Esophagus muscularis mucosa (tissue), 4 donors: ENCODE measurements at regions not wholly inside any gene's neighbourhood (a gene's known extent, or its start where the extent isn't known, plus 50 kb on each side); places are given as distances from the start of the nearest gene placed in this dataset.

ENCODE experiments used
- DNase-seq: peaks from one replicate; pipeline ENCODE4 v3.0.0-alpha.2; 2017; ENCODE audit errors: extremely low spot score
- H3K27ac ChIP-seq, 4 donors: fragments of 200-600 bp; sonication (generic); replicated peaks in 1 of 4; 1 replicate in 3 of 4; 2 replicates in 1 of 4; pipeline ENCODE4 v1.5.1; 2016 to 2019; ENCODE audit warnings: mild to moderate bottlenecking in 1 of 4
- H3K27me3 ChIP-seq, 4 donors: fragments of 200-600 bp; sonication (generic); one replicate each; pipeline versions ENCODE4 v1.5.1 to v1.6.0; 2016 to 2019
- H3K36me3 ChIP-seq, 4 donors: fragments of 200-600 bp; sonication (generic); one replicate each; pipeline ENCODE4 v1.5.1; 2016 to 2019
- H3K4me1 ChIP-seq, 4 donors: fragments of 200-600 bp; sonication (generic); one replicate each; pipeline ENCODE4 v1.5.1; 2016 to 2019
- H3K4me3 ChIP-seq, 4 donors: fragments of 200-600 bp; sonication (generic); 1 replicate in 2 of 4; 2 replicates in 2 of 4; pipeline ENCODE4 v1.5.1; 2016 to 2019; ENCODE audit warnings: mild to moderate bottlenecking in 4 of 4, moderate library complexity in 1 of 4
- H3K9me3 ChIP-seq, 4 donors: fragments of 200-600 bp; sonication (generic); 1 replicate in 3 of 4; 2 replicates in 1 of 4; pipeline ENCODE4 v1.5.1; 2016 to 2019
- EP300 ChIP-seq: sonication (generic); formaldehyde crosslinking; IDR thresholded peaks from one replicate; pipeline ENCODE4 v1.6.1; 2017; ENCODE audit warnings: antibody characterized with exemption
- POLR2A ChIP-seq: fragments of 450-650 bp; IDR thresholded peaks from one replicate; pipeline ENCODE4 v1.6.1; 2017; ENCODE audit warnings: antibody characterized with exemption, moderate library complexity, mild to moderate bottlenecking, low read depth
- POLR2AphosphoS5 ChIP-seq, 2 donors: sonication (generic); formaldehyde crosslinking; IDR thresholded peaks; one replicate each; pipeline ENCODE4 v1.6.1; 2017; ENCODE audit warnings: antibody characterized with exemption in 2 of 2
- WGBS: methylation state at CpG from one replicate; pipeline ENCODE4 v1.1.5; 2018; 5-methylcytosine and 5-hydroxymethylcytosine counted together
- intact Hi-C: fragments of 100-400 bp; cut with DNase I; formaldehyde crosslinking; loops from one replicate; pipeline ENCODE4 v1.15.1; 2023
- TF ChIP-seq, protein P1 (sequence below), 3 experiments: fragments of 200-600 bp in 2 of 3; fragments of 450-650 bp in 1 of 3; sonication (generic) in 2 of 3; IDR thresholded peaks; one replicate each; pipeline ENCODE4 v1.5.1; 2017 to 2019; ENCODE audit warnings: antibody characterized with exemption in 3 of 3, mild to moderate bottlenecking in 2 of 3, moderate library complexity in 1 of 3

DNA sequence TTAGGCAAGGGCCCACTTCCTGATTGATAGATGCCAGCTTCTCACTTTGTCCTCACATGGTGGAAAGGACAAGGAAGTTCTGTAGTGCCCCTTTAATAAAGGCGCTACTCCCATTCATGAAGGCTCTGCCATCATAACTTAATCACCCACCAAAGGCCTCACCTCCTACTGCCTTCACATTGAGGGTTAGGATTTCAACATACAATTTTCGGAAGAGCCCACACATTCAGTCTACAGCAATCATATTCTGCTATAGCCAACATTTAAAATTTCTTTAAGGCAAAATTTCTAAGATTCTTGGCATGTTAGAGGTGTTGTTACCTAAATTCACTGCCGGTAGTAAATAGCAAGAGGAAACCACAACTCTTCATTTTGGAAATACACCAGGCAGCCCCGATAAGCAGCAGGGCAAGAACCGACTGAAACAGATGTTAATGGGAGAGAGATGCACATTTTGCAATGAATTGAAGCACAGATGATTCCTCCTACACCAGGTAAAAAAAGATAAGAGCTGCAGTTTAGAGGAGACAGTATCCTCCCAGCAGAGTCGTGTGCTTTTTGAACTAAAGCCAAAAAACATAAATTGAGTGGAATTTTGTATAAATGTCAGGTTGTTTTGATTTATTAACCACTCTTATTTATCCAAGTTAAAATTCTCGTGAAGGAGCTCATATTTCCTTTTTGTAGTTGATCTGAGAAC is 594.9 kb downstream of the KCTD8 start:
- no peaks in the 10 kb centered on the region for H3K27me3 ChIP-seq
- no peaks in the 10 kb centered on the region for H3K9me3 ChIP-seq
- H3K4me3 ChIP-seq, result no peak overlapping the region
- H3K27ac ChIP-seq, result no peak overlapping the region
- no peaks in the 10 kb centered on the region for H3K4me1 ChIP-seq
- no peaks in the 10 kb centered on the region for H3K36me3 ChIP-seq
- intact Hi-C loops, result no loop called here
- no peak for TF ChIP-seq POLR2AphosphoS5 (IDR thresholded peaks at IDR 0.05)
- TF ChIP-seq, protein P1, sequence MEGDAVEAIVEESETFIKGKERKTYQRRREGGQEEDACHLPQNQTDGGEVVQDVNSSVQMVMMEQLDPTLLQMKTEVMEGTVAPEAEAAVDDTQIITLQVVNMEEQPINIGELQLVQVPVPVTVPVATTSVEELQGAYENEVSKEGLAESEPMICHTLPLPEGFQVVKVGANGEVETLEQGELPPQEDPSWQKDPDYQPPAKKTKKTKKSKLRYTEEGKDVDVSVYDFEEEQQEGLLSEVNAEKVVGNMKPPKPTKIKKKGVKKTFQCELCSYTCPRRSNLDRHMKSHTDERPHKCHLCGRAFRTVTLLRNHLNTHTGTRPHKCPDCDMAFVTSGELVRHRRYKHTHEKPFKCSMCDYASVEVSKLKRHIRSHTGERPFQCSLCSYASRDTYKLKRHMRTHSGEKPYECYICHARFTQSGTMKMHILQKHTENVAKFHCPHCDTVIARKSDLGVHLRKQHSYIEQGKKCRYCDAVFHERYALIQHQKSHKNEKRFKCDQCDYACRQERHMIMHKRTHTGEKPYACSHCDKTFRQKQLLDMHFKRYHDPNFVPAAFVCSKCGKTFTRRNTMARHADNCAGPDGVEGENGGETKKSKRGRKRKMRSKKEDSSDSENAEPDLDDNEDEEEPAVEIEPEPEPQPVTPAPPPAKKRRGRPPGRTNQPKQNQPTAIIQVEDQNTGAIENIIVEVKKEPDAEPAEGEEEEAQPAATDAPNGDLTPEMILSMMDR (IDR thresholded peaks at IDR 0.05), result no peak
- no peak for TF ChIP-seq EP300
- no peak for TF ChIP-seq POLR2A
- 47% methylated on average over 7 of the region's 7 CpGs for WGBS
- no peak for DNase-seq

DNA sequence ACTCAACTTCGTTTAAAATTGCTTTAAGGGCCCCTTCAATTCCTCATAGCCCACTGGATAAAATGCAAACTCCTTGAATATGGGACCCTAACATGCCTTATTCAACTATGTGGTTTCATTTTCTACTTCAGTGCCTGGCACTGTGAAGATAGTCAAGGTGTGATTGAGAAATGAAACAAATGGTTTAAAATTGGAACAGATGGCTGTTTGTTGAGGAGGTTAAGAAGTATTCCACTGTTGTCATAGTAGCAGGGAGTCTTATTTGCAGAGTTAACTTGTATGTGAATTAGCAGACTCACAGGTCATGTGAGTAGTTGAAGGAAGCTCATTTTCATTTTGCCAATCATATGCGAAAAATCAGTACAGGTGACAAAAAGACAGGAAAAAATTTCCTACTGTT is 593.3 kb downstream of the KCTD8 start:
- intact Hi-C loops, result no loop called here
- H3K4me1 ChIP-seq, result no peaks in the 10 kb centered on the region
- 78% methylated on average over 2 of the region's 2 CpGs for WGBS
- no peak overlapping the region for H3K4me3 ChIP-seq
- TF ChIP-seq POLR2A, result no peak
- TF ChIP-seq, protein P1 (IDR thresholded peaks at IDR 0.05), result no peak
- TF ChIP-seq POLR2AphosphoS5 (IDR thresholded peaks at IDR 0.05), result no peak
- no peak for TF ChIP-seq EP300
- no peaks in the 10 kb centered on the region for H3K27me3 ChIP-seq
- H3K27ac ChIP-seq, result no peak overlapping the region
- H3K9me3 ChIP-seq, result no peaks in the 10 kb centered on the region
- DNase-seq, result no peak
- H3K36me3 ChIP-seq, result no peaks in the 10 kb centered on the region

- Histone ChIP-seq H3K4me3 (no peak overlapping the region), H3K27me3 (no peaks in the 10 kb centered on the region), H3K36me3 (no peaks in the 10 kb centered on the region), H3K4me1 (no peaks in the 10 kb centered on the region), H3K9me3 (no peaks in the 10 kb centered on the region), H3K27ac (no peak overlapping the region)
- no peak for DNase-seq
- intact Hi-C loops, result no loop called here
- WGBS, result 81% methylated on average over 5 of the region's 5 CpGs
- TF ChIP-seq POLR2AphosphoS5 (IDR thresholded peaks at IDR 0.05), result no peak
- no peak for TF ChIP-seq POLR2A
Observed at GRCh38 chr4:43864616-43865146, 583.9 kb downstream of the KCTD8 start.

GRCh38 chr4:43867908-43868307 is 580.7 kb downstream of the KCTD8 start:
- WGBS, result 86% methylated on average over 2 of the region's 2 CpGs
- H3K9me3 ChIP-seq, result peaks cover 0 to 14% (median 5%) of the 10 kb centered on the region in 4 donors
- H3K36me3 ChIP-seq, result no peaks in the 10 kb centered on the region
- H3K27ac ChIP-seq, result no peak overlapping the region
- H3K4me3 ChIP-seq, result no peak overlapping the region
- no peaks in the 10 kb centered on the region for H3K27me3 ChIP-seq
- TF ChIP-seq, protein P1 (IDR thresholded peaks at IDR 0.05), result no peak
- TF ChIP-seq POLR2AphosphoS5 (IDR thresholded peaks at IDR 0.05) (no peak), POLR2A (no peak), EP300 (no peak)
- intact Hi-C loops, result no loop called here
- H3K4me1 ChIP-seq, result no peaks in the 10 kb centered on the region
- DNase-seq, result no peak

- no peaks in the 10 kb centered on the region for H3K36me3 ChIP-seq
- no peak for DNase-seq
- H3K4me1 ChIP-seq, result no peaks in the 10 kb centered on the region
- 79% methylated on average over 4 of the region's 4 CpGs for WGBS
- H3K27me3 ChIP-seq, result no peaks in the 10 kb centered on the region
- intact Hi-C loops, result no loop called here
- TF ChIP-seq POLR2A (no peak), POLR2AphosphoS5 (IDR thresholded peaks at IDR 0.05) (no peak), EP300 (no peak)
- TF ChIP-seq, protein P1 (IDR thresholded peaks at IDR 0.05), result no peak
- H3K4me3 ChIP-seq, result no peak overlapping the region
- H3K27ac ChIP-seq, result no peak overlapping the region
- peaks cover 0 to 15% (median 3%) of the 10 kb centered on the region in 4 donors for H3K9me3 ChIP-seq
Observed at GRCh38 chr4:43875655-43876054, 573.0 kb downstream of the KCTD8 start.
